ENCODE measurements at regions not wholly inside any gene's neighbourhood (a gene's known extent, or its start where the extent isn't known, plus 50 kb on each side); places are given as distances from the start of the nearest gene placed in this dataset.

GRCh38 chr1:229869687-229870086 is 197.4 kb upstream of the GALNT2 start:
- no peak for TF ChIP-seq POLR2A (IDR thresholded peaks at IDR 0.05)
- TF ChIP-seq, protein P1, sequence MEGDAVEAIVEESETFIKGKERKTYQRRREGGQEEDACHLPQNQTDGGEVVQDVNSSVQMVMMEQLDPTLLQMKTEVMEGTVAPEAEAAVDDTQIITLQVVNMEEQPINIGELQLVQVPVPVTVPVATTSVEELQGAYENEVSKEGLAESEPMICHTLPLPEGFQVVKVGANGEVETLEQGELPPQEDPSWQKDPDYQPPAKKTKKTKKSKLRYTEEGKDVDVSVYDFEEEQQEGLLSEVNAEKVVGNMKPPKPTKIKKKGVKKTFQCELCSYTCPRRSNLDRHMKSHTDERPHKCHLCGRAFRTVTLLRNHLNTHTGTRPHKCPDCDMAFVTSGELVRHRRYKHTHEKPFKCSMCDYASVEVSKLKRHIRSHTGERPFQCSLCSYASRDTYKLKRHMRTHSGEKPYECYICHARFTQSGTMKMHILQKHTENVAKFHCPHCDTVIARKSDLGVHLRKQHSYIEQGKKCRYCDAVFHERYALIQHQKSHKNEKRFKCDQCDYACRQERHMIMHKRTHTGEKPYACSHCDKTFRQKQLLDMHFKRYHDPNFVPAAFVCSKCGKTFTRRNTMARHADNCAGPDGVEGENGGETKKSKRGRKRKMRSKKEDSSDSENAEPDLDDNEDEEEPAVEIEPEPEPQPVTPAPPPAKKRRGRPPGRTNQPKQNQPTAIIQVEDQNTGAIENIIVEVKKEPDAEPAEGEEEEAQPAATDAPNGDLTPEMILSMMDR (IDR thresholded peaks at IDR 0.05): no peak

All from Peyer's patch (tissue), 4 donors.